Peyer's patch (tissue), 4 donors: ENCODE measurements at regions not wholly inside any gene's neighbourhood (a gene's known extent, or its start where the extent isn't known, plus 50 kb on each side); places are given as distances from the start of the nearest gene placed in this dataset.

ENCODE experiments used
- DNase-seq, 3 donors: peaks; one replicate each; pipeline ENCODE4 v3.0.0-alpha.2; 2017 to 2019
- H3K27ac ChIP-seq, 4 donors: fragments of 200-600 bp; sonication (generic); one replicate each; pipeline ENCODE4 v1.5.1; 2016 to 2019
- H3K27me3 ChIP-seq, 2 donors: fragments of 200-600 bp; sonication (generic); one replicate each; pipeline ENCODE4 v1.5.1; 2019
- H3K36me3 ChIP-seq, 3 donors: fragments of 200-600 bp; sonication (generic); one replicate each; pipeline ENCODE4 v1.5.1; 2016 to 2019
- H3K4me1 ChIP-seq, 4 donors: fragments of 200-600 bp; sonication (generic); one replicate each; pipeline ENCODE4 v1.5.1; 2016 to 2019
- H3K4me3 ChIP-seq, 4 donors: fragments of 200-600 bp; sonication (generic); 1 replicate in 3 of 4; 2 replicates in 1 of 4; pipeline ENCODE4 v1.5.1; 2016 to 2019; ENCODE audit warnings: mild to moderate bottlenecking in 1 of 4
- H3K9me3 ChIP-seq, 4 donors: fragments of 200-600 bp; sonication (generic); one replicate each; pipeline ENCODE4 v1.5.1; 2016 to 2019; ENCODE audit warnings: mild to moderate bottlenecking in 1 of 4
- POLR2A ChIP-seq, 2 donors: fragments of 450-650 bp; IDR thresholded peaks; one replicate each; pipeline ENCODE4 v1.5.1; 2017; ENCODE audit warnings: antibody characterized with exemption in 2 of 2, mild to moderate bottlenecking in 2 of 2, moderate library complexity in 2 of 2
- TF ChIP-seq, protein P1 (sequence below), 6 experiments: fragments of 450-650 bp in 4 of 6; fragments of 200-600 bp in 2 of 6; sonication (generic) in 1 of 6; IDR thresholded peaks; one replicate each; pipeline ENCODE4 v1.5.1; 2017 to 2019; ENCODE audit warnings: antibody characterized with exemption in 6 of 6, mild to moderate bottlenecking in 3 of 6, moderate library complexity in 1 of 6

DNA sequence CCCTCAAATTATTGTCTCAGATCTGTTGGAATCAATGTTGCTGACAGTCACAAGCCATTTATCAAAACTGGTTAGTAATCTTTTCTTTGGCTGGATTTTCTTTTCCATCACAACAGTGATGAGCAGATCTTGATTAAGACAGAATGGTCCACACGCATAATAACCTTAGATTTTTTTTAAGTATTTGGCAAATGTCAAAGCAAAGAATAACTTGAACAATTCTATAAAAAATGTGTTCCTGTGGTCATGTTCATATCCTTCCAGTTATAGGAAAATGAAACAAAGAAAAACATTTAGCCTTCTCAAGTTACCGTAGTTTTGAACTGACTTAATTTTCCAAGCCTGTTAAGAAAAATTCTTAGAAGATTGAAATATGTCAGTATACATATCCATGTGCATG is 659.9 kb upstream of the ID2 start:
- DNase-seq: no peak
- Histone ChIP-seq H3K36me3 (no peaks in the 10 kb centered on the region), H3K4me1 (no peaks in the 10 kb centered on the region), H3K27ac (no peak overlapping the region), H3K9me3 (no peaks in the 10 kb centered on the region), H3K27me3 (no peaks in the 10 kb centered on the region), H3K4me3 (no peak overlapping the region)
- TF ChIP-seq POLR2A (IDR thresholded peaks at IDR 0.05): no peak
- TF ChIP-seq, protein P1, sequence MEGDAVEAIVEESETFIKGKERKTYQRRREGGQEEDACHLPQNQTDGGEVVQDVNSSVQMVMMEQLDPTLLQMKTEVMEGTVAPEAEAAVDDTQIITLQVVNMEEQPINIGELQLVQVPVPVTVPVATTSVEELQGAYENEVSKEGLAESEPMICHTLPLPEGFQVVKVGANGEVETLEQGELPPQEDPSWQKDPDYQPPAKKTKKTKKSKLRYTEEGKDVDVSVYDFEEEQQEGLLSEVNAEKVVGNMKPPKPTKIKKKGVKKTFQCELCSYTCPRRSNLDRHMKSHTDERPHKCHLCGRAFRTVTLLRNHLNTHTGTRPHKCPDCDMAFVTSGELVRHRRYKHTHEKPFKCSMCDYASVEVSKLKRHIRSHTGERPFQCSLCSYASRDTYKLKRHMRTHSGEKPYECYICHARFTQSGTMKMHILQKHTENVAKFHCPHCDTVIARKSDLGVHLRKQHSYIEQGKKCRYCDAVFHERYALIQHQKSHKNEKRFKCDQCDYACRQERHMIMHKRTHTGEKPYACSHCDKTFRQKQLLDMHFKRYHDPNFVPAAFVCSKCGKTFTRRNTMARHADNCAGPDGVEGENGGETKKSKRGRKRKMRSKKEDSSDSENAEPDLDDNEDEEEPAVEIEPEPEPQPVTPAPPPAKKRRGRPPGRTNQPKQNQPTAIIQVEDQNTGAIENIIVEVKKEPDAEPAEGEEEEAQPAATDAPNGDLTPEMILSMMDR (IDR thresholded peaks at IDR 0.05): no peak

DNA sequence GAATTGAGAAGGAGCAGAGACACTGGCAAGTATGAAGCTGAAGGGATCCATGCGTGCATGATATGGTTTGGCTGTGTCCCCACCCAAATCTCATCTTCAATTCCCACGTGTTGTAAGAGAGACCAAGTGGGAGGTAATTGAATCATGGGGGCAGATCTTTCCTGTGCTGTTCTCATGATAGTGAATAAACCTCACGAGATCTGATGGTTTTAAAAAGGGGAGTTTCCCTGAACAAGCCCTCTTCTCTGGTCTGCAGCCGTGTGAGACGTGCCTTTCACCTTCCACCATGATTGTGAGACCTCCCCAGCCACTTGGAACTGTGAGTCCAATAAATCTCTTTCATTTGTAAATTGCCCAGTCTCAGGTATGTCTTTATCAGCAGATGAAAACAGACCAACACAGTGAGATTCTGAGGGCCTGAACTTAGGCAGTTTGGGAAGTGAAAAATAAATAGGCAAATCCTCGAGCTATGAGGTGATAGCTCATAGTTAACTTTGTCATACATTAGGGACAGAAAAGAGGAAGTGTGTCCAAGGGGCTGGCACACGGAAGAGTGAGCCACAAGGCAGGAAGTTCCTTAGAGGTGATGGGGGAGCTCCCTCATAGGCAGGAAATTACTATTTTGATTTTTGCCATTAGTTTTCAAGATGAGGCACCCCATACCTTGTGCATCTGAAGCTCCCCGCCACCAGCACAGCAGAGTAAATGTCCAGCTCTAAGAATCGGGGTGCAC is 658.8 kb upstream of the ID2 start:
- no peaks in the 10 kb centered on the region for H3K36me3 ChIP-seq
- no peaks in the 10 kb centered on the region for H3K4me1 ChIP-seq
- no peak for DNase-seq
- TF ChIP-seq, protein P1 (IDR thresholded peaks at IDR 0.05): no peak
- TF ChIP-seq POLR2A (IDR thresholded peaks at IDR 0.05): no peak
- no peak overlapping the region for H3K4me3 ChIP-seq
- no peaks in the 10 kb centered on the region for H3K9me3 ChIP-seq
- H3K27ac ChIP-seq: no peak overlapping the region
- H3K27me3 ChIP-seq: no peaks in the 10 kb centered on the region

DNA sequence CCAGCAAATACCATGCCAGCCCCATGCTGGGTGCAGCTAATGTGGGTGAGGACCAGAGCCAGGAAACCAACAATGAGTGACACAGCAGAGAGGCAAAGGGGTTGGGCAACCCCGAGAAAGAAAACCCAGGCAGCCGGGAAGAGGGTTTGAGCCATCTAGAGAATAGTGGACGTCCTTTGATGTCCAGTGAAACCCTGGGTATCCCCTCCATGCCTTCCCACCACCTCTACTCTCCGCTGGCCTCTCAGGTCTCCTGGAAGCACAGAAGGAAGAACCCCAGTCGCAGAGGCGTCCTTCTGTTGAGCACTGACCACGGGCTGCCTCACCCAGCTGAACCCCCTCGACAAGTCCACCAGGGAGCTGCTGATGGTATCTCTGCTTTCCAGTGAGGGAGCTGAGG is 657.4 kb upstream of the ID2 start:
- Histone ChIP-seq H3K4me3 (no peak overlapping the region), H3K27ac (no peak overlapping the region), H3K36me3 (no peaks in the 10 kb centered on the region), H3K27me3 (no peaks in the 10 kb centered on the region), H3K4me1 (no peaks in the 10 kb centered on the region), H3K9me3 (no peaks in the 10 kb centered on the region)
- no peak for DNase-seq
- no peak for TF ChIP-seq POLR2A (IDR thresholded peaks at IDR 0.05)
- TF ChIP-seq, protein P1 (IDR thresholded peaks at IDR 0.05): no peak

DNA sequence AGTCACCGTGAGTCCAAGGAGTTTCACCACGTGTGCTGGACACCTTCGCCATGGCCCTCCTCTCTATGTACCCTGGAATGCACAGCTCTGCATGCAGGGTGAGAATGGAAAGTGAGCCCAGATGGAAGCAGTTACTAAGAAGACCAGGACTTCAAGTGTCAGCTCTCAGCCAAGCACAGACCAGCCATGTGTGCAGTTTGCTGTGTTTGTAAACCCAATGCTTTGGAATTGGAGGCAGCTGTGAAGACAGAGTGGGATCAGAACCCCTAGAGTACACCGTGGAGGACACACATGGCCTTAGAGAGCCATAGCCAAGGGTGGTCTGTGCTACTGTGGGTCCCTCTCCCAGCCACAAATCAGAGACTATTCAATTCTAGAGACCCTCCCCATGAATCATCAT is 655.5 kb upstream of the ID2 start:
- Histone ChIP-seq H3K4me3 (no peak overlapping the region), H3K4me1 (no peaks in the 10 kb centered on the region), H3K9me3 (no peaks in the 10 kb centered on the region), H3K36me3 (no peaks in the 10 kb centered on the region), H3K27ac (no peak overlapping the region), H3K27me3 (no peaks in the 10 kb centered on the region)
- no peak for DNase-seq
- TF ChIP-seq, protein P1 (IDR thresholded peaks at IDR 0.05): no peak
- TF ChIP-seq POLR2A (IDR thresholded peaks at IDR 0.05): no peak

DNA sequence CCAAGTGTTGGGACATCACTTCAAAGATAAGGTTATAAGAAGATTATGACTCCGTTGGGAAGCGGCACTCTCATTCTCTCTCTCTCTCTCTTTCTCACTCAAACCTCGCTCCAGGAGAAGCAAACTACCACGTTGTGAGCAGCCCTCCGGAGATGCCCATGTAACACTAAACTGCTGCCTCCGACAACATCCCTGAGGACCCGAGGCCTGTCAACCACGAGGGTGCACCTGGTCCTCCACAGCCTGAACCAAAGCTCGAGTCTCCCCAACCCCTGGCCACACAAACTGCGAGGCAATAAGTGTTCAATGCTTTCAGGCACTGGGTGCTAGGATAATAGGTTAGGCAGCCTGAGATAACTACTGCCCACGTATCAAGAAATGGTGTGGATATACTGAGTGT is 654.5 kb upstream of the ID2 start:
- TF ChIP-seq POLR2A (IDR thresholded peaks at IDR 0.05): no peak
- TF ChIP-seq, protein P1 (IDR thresholded peaks at IDR 0.05): no peak
- Histone ChIP-seq H3K27ac (no peak overlapping the region), H3K4me1 (no peaks in the 10 kb centered on the region), H3K9me3 (no peaks in the 10 kb centered on the region), H3K27me3 (no peaks in the 10 kb centered on the region), H3K4me3 (no peak overlapping the region), H3K36me3 (no peaks in the 10 kb centered on the region)
- no peak for DNase-seq

DNA sequence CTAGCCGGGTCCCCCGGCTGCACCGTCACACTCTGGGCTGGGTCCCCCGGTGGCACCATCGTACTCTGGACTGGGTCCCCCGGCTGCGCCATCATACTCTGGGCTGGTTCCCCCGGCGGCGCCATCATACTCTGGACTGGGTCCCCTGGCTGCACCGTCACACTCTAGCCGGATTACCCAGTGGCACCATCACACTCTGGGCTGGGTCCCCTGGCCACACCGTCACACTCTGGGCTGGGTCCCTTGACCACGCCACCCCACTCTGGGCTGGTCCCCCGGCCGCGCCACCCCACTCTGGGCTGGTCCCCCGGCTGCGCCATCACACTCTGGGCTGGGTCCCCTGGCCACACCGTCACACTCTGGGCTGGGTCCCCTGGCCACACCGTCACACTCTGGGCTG is 653.8 kb upstream of the ID2 start:
- H3K4me3 ChIP-seq: no peak overlapping the region
- H3K9me3 ChIP-seq: no peaks in the 10 kb centered on the region
- H3K36me3 ChIP-seq: no peaks in the 10 kb centered on the region
- TF ChIP-seq POLR2A (IDR thresholded peaks at IDR 0.05): no peak
- TF ChIP-seq, protein P1 (IDR thresholded peaks at IDR 0.05): no peak
- H3K4me1 ChIP-seq: no peaks in the 10 kb centered on the region
- no peaks in the 10 kb centered on the region for H3K27me3 ChIP-seq
- DNase-seq: no peak
- no peak overlapping the region for H3K27ac ChIP-seq
